HG03045 (cell line): ENCODE measurements at regions not wholly inside any gene's neighbourhood (a gene's known extent, or its start where the extent isn't known, plus 50 kb on each side); places are given as distances from the start of the nearest gene placed in this dataset.
"Not testable (repeated sequence)": the region's sequence is repeated elsewhere in the genome, so short reads cannot be mapped to it uniquely, and the experiment has no call there.

ENCODE experiments used
- ATAC-seq: cut with Tn5 transposase; IDR thresholded peaks from one replicate; pipeline ENCODE4 v1.9.1; 2021; ENCODE audit warnings: mild to moderate bottlenecking, moderate library complexity; ENCODE audit not compliant: unreplicated experiment

DNA sequence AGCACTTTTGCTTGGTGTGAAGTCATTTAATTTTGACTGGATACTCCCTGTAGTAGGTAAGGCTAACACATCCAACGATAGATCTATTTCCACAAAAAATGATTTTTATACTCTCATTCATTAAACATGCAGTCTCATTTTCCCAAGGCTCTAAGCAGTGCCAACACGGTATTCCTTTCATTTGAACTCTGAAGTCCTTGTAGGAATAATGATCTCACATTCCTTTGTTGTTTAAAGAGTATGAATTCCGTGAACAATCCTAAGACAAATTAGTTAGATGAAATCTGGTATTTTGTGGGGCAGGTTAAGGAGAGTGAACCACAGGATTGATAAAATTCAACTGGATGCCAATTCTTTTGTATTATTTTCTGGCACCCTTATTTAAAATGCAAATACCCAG, 66.6 kb downstream of the LACC1 start:
- no peak for ATAC-seq

GRCh38 chr13:43947897-43948458, 68.3 kb downstream of the LACC1 start:
- no peak for ATAC-seq

DNA sequence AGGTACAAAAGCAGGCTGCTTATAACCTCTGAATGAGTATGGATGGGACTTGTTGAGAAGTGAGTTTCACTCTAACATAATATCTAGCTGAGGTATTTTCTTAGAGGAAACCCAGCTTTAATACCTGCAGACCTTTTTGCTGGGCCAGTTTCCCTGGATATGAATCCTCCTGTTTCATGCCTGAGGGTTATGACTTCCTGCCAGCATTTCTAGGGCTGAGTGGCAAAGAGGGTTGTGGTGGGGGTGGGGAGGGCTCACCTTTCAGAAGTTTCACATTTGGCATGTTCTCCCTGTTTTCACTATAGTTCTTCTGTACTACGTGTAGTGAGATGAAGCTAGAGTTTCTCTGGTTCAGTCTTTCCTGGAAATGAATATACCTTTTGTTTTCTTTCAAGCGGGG, 73.7 kb downstream of the LACC1 start:
- ATAC-seq, result no peak

DNA sequence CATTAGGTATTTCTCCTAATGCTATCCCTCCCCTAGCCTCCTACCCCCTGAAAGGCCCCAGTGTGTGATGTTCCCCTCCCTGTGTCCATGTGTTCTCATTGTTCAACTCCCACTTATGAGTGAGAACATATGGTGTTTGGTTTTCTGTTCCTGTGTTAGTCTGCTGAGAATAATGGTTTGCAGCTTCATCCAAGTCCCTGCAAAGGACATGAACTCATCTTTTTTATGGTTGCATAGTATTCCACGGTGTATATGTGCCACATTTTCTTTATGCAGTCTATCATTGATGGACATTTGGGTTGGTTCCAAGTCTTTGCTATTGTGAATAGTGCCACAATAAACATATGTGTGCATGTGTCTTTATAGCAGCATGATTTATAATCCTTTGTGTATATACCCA, 77.3 kb downstream of the LACC1 start:
- ATAC-seq, result not testable (repeated sequence)

DNA sequence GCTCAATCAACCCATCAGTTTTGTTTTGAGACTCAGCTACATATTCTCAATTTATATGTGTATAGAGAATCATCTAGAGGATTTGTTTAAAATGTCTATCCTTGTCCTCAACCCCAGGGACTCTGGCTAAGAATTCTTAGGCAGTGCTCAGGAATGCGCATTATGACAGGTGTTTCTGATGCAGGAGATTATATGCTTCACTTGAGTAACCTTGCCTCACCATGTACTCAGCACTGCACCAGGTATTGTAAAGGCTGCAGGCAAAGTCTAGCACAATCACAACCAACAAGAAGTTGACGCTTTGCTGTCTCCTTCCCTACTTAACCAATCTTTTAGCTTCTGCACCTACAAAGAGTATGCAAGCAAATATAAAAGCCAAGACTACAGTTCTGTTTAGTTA, 79.6 kb downstream of the LACC1 start:
- no peak for ATAC-seq

GRCh38 chr13:43961909-43962308, 82.2 kb downstream of the LACC1 start:
- no peak for ATAC-seq

DNA sequence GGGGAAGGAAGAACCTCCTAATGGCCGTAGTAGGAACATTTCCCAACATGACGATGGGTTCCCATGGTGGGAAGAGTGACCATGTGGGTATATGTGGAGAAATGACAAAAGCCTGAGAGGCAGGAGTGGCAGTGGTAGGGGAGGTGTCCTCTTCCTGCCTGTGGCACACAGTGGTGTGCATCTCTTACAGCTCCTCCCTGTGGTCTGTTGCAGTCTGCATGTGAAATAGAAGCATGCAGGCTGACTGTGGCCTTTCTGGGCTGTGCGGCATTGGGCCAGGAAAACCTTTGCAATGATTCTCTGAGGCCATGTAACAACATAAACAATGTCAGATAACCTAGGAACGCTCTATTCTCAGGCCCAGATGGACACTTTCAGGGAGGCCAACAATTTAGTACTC, 84.0 kb downstream of the LACC1 start:
- ATAC-seq, result no peak

DNA sequence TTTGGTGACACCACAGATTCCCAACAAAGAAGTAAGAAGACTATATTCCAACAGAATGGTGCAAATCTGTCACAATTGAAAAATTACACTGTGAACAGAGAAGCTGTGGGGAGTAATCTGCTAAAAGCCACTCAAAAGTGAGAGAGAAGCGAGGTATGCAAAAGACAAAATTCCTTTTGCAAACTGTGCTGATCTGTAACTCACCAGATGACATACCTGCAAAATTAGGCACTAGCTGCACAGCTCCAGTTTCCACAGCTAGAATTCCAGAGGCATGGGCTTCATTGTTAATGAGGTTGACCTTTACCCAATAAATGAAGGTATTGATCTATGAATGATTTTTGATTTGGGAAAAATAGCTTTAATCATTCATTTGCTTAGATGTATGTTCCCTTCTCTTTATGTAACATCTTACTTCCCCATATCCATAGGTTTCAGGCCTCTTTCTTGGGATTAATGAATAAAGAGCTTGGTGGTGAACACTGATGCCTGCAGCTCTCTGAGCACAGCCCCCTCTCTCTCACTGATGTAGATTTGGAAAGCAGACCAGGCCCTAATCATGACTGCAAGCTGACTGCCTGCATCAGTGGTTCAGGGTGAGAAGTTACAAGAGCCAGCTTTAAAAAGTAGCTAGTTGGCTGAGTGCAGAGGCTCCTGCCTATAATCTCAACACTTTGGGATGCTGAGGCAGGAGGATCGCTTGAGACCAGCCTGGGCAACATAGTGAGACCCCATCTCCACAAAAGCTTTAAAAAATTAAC, 85.2 kb downstream of the LACC1 start:
- no peak for ATAC-seq

GRCh38 chr13:43965459-43965845, 85.7 kb downstream of the LACC1 start:
- no peak for ATAC-seq

DNA sequence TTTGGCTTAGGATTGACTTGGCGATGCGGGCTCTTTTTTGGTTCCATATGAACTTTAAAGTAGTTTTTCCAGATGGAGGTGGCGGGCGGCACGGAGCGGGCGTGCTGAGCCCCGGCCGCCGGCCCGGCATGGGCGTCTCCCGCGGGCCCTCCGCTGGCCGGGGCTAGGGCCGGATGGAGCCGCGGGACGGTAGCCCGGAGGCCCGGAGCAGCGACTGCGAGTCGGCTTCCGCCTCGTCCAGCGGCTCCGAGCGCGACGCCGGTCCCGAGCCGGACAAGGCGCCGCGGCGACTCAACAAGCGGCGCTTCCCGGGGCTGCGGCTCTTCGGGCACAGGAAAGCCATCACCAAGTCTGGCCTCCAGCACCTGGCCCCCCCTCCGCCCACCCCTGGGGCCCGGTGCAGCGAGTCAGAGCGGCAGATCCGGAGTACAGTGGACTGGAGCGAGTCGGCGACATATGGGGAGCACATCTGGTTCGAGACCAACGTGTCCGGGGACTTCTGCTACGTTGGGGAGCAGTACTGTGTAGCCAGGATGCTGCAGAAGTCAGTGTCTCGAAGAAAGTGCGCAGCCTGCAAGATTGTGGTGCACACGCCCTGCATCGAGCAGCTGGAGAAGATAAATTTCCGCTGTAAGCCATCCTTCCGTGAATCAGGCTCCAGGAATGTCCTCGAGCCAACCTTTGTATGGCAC, 88.7 kb downstream of the LACC1 start:
- not testable (repeated sequence) for ATAC-seq

GRCh38 chr13:43968943-43969690, 89.4 kb downstream of the LACC1 start:
- not testable (repeated sequence) for ATAC-seq

GRCh38 chr13:43969919-43970318, 90.2 kb downstream of the LACC1 start:
- not testable (repeated sequence) for ATAC-seq

DNA sequence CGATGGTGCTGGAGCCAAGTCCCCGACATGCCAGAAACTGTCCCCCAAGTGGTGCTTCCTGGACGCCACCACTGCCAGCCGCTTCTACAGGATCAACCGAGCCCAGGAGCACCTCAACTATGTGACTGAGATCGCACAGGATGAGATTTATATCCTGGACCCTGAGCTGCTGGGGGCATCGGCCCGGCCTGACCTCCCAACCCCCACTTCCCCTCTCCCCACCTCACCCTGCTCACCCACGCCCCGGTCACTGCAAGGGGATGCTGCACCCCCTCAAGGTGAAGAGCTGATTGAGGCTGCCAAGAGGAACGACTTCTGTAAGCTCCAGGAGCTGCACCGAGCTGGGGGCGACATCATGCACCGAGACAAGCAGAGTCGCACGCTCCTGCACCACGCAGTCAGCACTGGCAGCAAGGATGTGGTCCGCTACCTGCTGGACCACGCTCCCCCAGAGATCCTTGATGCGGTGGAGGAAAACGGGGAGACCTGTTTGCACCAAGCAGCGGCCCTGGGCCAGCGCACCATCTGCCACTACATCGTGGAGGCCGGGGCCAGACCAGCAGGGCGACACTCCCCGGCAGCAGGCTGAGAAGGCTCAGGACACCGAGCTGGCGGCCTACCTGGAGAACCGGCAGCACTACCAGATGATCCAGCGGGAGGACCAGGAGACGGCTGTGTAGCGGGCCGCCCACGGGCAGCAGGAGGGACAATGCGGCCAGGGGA, 91.0 kb downstream of the LACC1 start:
- not testable (repeated sequence) for ATAC-seq

GRCh38 chr13:43971324-43971723, 91.6 kb downstream of the LACC1 start:
- not testable (repeated sequence) for ATAC-seq

DNA sequence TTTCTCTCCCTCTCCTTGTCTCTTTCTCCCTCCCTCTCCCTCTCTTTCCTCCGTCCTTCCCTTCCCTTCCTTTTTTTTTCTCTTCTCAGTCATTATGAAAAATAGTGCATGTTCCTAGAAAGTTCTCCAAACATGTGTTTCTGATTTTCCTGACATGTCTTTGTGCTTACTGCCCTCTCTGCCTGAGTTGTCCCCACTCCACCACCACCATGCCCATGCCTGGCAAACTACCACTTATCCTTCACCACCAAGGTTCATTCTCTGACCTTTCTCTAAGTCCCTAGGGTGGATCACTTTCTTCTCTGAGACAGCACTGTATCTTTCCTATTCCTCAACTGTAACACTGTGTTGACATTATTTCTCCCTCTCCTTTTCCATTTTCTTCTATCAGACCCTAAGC, 98.2 kb downstream of the LACC1 start:
- no peak for ATAC-seq

DNA sequence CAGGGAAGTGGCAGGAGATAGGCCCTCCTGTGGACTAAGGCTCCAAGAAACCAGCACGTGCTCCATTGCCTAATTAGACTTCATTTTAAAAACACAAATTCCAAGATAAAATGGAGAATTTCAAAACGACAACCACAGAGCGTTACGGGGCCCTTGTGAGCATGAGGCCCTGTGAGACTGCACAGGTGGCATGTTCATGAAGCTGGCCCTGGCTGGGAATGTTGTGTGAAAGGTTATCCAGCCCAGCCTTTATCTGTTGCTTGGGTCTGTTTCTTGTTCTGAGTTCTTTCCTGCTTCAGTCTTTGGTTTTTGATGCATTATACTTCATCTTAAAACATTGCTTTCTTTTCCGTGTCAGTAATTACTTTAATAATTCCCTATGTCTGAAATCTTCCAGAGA, 99.0 kb downstream of the LACC1 start:
- ATAC-seq, result no peak

DNA sequence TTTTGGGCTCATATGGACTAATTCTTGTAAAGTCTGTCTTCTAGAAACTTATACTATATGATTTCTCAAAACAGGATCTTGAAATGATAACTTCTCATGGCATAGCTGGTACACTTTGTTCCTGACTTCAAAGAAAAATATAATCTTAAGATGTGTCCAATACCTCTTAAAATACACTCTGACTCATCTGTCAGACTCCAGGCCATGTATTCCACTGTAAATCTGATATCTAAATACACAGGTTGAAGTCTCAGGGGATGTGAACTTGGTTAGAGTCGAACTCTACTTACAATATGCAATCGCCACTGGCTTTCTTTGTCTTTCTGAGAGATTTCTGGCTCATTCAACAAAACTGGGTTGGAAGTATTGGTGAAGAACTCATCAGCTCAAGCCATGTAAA, 99.8 kb downstream of the LACC1 start:
- no peak for ATAC-seq

DNA sequence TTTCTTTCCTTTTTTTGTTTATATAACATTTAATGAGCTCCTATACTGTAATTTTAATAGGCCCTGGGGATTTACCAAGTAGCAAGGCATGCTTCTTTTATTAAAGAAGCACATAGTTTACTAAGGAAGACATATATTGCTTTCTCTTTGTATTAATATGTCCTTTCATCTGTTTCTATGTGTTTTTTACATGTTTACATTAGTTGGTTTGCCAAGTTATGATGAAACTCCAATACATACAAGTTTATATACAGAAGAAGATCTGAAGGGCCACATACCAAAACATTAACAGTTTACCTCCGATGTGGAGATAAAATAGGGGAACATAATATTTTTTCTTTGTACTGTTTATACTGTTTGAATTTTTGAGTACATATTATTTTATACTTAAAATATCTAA, 100.9 kb downstream of the LACC1 start:
- no peak for ATAC-seq

DNA sequence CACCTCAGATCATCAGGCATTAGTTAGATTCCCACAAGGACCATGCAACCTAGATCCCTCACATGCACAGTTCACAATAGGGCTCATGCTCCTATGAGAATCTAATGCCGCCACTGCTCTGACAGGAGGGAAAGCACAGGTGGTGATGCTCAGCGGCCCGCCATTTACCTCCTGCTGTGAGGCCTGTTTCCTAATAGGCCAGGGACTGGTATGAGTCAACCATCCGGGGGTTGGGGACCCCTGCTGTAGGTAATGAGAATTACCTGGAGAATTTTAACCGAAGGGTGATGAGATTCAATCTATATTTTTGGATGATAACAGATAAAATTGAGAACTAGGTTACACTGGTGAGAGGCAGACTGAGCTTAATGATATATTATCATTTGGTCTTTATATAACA, 101.4 kb downstream of the LACC1 start:
- no peak for ATAC-seq

- ATAC-seq, result no peak
Measured at GRCh38 chr13:43981512-43982301, 102.0 kb downstream of the LACC1 start.
